ENCODE measurements at regions not wholly inside any gene's neighbourhood (a gene's known extent, or its start where the extent isn't known, plus 50 kb on each side); places are given as distances from the start of the nearest gene placed in this dataset.
"Not testable (repeated sequence)": the region's sequence is repeated elsewhere in the genome, so short reads cannot be mapped to it uniquely, and the experiment has no call there.

DNA sequence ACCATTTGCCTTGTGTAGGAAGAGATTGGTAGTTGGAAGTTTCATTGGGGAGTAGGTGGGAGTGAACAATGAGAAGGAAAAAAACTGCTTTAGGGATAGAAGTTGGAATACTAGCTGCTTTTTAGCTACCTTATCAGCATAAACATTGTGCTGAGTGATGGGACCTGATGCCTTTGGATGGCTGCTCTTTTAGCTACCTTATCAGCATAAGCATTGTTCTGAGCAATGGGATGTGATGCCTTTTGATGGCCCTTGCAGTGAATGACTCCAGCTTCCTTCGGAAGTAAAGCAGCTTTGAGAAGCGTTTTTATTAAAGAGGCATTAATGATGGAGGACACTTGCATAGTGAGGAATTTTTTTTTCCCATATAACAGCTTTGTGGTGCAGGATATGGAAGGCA, 168.2 kb upstream of the NLGN4Y start:
- no peak for DNase-seq

DNA sequence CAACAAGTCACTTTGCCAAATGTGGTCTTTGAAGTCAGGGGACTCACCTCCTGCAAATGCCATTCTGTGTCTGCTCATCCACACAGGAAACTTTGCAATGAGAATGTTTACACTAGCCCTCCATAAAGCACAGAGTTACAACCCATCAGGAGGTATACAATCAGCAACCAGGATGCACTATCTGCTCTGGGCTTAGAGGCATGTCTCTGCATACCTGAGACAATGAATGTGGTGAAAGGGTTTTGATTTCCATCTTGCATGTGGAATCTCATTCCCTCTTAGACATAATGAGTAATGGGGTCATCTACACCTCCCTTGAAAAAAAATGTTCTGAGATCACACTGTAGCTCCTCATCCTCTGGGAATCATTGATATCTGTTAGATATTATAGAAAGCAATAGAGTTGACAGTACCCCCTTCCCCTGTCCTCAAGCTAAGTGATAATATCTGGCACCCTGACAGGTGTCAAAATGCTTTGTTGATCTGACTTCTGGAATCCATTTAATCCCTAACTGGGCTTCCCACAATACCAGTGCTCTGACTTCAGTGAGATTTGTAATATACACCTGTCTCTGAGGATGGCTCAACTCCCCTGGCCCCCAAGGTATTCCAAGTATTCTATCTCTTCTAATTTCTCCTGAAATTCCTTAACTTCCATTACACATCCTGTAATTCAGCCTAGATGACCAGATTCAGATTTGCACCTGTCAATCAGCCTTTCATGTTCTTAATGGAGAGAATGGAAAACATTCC, 163.4 kb upstream of the NLGN4Y start:
- DNase-seq = no peak

DNA sequence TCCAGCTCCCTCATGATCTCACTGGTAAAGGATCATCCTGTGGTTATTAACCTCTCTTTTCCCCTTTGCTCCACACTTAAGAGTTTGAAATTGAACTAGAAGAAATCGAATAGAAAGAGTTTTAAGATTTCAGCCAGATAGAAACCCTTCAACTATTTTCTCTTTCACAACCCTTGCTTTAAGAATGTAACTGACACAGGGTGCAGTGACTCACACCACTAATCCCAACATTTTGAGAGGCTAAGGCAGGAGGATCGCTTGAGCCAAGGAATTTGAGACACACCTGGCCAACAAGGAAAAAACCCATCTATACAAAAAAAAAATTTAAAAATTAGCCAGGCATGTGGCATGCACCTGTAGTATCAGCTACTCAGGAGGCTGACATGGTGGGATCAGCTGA, 150.7 kb upstream of the NLGN4Y start:
- no peak for DNase-seq

DNA sequence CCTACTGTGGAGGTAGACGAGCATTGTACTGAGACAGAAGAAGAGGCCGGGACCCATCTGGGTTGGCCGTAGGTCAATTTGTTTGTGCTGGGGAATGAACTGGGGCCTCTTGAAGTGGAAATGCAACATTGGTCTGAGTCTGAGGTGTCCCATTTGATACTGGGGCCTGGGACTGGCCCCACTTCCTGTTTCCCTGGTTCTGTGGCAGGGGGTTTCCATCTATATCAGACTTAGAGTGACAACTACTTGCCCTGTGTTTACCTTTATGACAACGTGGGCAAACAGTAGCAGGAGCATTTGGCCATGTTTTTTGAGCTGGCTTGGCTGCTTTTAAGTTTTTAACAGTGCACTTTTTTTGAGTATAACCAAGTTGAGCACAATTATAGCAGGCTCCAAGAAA, 146.1 kb upstream of the NLGN4Y start:
- DNase-seq = no peak

DNA sequence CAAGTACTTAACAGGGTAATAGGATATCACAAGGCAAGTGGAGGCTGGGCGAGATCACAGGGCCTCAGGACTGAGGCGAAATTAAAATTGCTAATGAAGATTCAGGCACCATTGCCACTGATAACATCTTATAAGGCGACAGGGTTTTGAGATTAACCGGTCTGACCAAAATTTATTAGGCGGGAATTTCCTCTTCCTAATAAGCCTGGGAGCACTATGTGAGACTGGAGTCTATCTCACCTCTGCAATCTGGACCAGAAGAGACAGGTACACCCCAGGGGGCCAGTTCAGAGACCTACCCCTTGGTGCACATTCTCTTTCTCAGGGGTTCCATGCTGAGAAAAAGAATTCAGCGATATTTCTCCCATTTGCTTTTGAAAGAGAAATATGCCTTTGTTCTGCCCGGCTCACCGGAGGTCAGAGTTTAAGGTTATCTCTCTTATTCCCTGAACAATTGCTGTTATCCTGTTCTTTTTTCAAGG, 113.7 kb upstream of the NLGN4Y start:
- not testable (repeated sequence) for DNase-seq

DNA sequence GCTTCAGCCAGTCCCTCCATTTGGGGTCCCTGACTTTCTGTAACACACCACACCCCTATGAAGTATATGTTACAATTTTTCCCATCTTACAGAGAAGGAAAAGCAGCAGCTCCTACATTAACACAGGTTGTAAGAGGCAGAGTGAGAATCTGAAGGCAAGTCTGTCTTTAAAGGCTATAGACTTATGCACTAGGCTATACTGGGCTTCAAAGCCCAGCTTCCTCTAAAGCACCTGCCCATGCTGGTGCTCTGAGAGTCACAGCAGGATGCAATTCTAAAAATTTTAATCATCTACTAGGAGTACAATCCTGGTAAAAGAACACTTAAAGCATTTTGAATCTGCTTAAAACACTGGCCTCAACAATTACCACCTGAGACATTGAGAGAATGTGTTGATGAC, 113.0 kb upstream of the NLGN4Y start:
- DNase-seq = no peak

DNA sequence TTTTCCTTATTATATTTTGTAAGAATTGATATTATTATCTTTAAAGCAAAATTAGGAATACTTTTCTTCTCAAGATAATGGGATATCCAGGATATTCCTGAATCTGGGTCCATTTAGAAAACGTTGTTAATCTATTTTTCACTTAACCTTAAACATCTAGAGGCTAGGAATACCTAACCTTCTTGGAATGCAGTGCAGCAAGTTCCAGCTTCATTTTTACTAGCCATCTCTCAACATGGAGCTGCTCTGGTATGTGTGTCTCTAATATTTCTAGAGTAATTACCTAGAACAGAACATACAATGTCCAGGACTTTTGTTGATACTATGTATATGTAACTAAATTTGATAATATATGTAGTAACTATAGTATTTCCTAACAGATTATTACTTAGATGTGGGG, 87.8 kb upstream of the NLGN4Y start:
- no peak for DNase-seq

DNA sequence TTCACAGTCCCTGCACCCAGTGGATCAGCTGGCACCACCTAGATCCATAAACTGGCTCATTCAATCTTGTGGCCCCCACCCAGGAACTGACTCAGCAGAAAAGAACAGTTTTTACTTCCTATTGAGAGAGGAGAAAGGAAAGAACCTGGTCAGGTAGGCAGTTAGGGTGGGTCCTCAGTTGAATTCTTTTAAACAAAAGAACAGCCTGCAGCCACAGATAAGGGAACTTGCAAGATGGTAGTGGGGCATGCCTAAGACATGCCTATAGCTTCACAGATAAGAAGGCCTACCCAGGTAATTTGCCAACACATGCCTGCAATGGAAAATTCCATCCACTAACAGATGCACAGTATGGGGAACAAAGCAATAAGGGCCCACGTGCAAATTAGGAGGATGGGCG, 86.7 kb upstream of the NLGN4Y start:
- no peak for DNase-seq

DNA sequence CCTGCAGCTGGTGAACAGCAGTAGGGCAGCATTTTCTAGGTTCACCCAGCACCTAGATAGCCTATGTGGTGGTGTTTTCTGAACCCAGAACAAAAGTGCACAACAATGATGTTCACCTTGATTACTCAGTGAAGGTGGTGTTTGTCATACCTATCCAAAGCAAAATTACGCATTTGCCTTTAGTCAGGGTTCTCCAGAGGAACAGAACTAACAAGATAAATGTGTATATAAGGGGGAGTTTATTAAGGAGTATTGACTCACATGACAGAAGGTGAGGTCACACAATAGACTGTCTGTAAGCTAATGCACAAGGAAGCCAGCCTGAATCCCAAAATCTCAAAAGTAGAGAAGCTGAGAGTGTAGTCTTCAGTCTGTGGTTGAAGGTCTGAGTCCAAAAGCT, 85.9 kb upstream of the NLGN4Y start:
- DNase-seq = no peak

DNA sequence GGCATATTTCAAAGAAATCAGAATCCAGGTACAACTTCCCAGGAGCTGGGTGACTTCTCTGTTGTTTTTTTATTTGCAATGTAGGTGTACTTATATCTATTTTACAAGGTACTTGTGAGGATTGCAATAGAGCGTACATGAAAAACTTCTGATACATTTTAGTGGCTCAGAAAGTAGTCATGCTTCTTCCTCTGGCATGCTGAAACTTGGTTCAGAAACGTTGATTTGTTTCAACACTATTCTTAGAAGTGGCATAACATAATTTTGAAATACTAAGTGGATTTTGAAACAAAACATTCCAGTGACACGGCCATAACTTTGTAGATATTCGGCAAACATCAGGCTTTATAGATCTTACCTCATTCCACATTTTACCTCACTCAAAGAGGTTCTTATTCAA, 79.8 kb upstream of the NLGN4Y start:
- no peak for DNase-seq

DNA sequence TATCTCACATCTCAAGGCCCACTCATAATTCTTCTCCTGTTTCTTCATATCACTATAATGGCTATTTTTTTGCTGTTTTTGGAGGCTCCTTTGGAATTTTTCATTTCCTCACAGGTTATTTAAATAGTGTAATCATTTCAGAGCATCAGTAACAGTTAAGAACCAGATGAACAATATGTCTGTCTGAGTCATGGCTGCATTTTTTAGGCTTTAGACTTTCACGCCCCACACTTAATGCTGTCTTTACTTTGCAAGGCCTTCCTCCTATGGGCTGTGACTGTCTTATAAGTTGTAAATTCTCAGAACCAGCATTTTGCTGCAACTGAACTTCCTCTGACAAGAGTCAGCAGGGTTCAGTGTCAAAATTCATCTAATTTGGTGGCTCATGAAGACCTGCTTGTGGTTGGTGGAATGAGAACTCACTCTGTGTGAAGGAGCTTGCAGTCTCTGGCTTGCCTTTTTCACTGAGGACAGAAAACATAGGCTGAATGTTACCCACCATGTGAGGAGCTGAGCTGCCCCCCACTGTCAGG, 56.1 kb upstream of the NLGN4Y start:
- DNase-seq = no peak

DNA sequence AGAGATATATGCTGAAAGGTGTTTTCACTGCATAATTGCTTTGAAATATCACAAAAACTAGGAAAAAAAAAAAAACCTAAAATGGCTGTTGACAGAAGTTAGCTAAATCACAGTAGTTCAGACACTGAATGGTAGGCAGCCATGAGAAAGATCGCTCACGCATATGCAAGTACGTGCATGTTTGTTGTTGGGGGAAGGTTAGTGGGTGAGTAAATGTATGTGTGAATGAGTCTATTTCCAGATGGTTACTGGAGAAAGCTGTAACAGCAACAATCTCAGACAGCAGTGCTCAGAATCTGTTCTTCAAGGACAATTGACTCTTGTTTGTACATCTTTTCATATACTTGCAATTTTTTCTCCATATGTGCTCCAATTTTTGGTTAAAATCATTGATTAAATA, 51.9 kb upstream of the NLGN4Y start:
- no peak for DNase-seq

DNA sequence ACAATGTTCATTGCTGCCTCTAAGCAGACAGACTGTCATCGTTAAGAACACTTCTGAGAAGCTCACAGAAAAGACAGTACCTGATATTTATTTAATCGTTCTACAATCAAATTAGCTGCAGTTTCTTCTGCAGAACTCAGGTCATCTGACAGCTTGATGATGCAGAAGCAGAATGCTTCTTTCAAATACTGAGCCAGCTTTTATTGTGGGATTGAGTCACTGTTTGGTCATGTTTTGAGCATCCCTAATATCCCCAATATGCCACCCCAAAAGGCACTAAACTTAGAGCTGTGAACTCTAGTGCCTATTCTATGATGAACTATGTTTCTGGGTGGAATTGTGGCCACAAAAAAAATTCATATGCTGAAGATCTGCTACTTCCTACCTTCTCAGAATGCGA, 51.0 kb upstream of the NLGN4Y start:
- no peak for DNase-seq
